ENCODE measurements at regions not wholly inside any gene's neighbourhood (a gene's known extent, or its start where the extent isn't known, plus 50 kb on each side); places are given as distances from the start of the nearest gene placed in this dataset.

DNA sequence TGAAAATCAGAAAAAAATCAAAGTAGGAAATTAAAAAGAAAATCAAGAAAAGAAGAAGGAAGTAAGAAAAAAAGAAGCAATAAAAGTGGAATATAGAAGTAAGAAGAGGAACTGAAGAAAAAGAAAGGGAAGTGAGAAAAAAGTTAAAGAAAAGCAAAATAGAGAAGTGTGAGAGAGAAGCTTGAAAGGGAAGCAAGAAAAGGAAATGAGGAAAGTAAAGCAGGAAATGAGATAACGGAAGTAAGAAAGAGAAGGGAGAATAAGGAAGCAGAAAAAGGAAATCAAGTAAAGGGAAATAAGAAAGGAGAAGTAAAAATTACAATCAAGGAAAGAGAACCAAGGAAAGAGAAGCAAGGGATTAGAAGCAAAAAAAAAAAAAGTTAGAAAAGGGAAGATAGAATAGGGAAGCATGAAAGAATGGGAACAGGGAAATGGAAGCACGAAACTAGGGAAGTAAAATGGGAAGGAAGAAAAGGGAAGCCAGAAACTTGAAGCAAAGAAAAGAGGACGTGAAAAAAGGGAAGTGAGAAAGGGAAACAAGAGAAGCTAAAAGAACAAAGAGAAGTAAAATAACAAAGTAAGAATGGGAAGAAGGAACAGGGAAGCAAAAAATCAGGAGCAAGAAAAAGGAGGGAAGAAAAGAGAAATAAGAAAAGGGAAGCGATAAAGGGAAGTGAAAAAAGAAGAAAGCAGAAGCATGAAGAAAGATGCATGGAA is 243.3 kb upstream of the NCKAP5 start:
- TF ChIP-seq, protein P1, sequence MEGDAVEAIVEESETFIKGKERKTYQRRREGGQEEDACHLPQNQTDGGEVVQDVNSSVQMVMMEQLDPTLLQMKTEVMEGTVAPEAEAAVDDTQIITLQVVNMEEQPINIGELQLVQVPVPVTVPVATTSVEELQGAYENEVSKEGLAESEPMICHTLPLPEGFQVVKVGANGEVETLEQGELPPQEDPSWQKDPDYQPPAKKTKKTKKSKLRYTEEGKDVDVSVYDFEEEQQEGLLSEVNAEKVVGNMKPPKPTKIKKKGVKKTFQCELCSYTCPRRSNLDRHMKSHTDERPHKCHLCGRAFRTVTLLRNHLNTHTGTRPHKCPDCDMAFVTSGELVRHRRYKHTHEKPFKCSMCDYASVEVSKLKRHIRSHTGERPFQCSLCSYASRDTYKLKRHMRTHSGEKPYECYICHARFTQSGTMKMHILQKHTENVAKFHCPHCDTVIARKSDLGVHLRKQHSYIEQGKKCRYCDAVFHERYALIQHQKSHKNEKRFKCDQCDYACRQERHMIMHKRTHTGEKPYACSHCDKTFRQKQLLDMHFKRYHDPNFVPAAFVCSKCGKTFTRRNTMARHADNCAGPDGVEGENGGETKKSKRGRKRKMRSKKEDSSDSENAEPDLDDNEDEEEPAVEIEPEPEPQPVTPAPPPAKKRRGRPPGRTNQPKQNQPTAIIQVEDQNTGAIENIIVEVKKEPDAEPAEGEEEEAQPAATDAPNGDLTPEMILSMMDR (IDR thresholded peaks at IDR 0.05; ENCODE audit: poor library complexity, severe bottlenecking), result no peak
- TF ChIP-seq REST (IDR thresholded peaks at IDR 0.05; ENCODE audit: borderline replicate concordance), result no peak
- TF ChIP-seq EZH2 (IDR thresholded peaks at IDR 0.05; ENCODE audit: borderline replicate concordance, insufficient read depth, low read length, poor library complexity, severe bottlenecking), result no peak
- TF ChIP-seq TAF1 (IDR thresholded peaks at IDR 0.05; ENCODE audit: low read depth), result no peak
- no peak for TF ChIP-seq EP300 (conservative IDR thresholded peaks at IDR 0.05; ENCODE audit: poor library complexity, severe bottlenecking)
- TF ChIP-seq POLR2AphosphoS5 (IDR thresholded peaks at IDR 0.05), result no peak
- no peak for TF ChIP-seq SMC3 (conservative IDR thresholded peaks at IDR 0.05; ENCODE audit: poor library complexity)
